ENCODE measurements at regions not wholly inside any gene's neighbourhood (a gene's known extent, or its start where the extent isn't known, plus 50 kb on each side); places are given as distances from the start of the nearest gene placed in this dataset.

DNA sequence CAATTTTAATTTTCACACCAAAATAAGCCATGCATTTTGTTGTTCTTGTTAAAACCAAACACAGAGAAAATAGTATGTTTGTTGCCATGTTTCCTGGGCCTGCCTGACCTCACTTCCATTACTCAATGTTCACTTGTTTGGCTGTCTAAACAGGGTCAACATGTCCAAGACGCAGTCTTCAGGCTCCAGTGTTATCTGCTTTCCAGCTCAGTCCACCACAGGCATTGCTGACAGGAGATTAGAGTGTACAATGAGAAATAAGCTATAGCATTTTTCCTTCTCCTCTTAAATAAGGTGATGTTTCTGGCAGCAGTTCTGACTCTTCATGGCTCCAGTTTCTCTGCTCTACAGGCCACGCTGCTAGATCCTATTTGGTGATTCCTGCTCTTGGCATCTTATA, 1030.5 kb downstream of the KCNT2 start:
- TF ChIP-seq GATA3 (IDR thresholded peaks at IDR 0.05; ENCODE audit: low read depth, low read length) = no peak
- TF ChIP-seq GATA2 (IDR thresholded peaks at IDR 0.05; ENCODE audit: low read depth, low read length) = no peak
